Activated naive CD8-positive, alpha-beta T cell treated with anti-CD3 and anti-CD28 coated beads, Interleukin-2, amount 50 U/mL, for 24 hours (primary cell): ENCODE measurements at regions not wholly inside any gene's neighbourhood (a gene's known extent, or its start where the extent isn't known, plus 50 kb on each side); places are given as distances from the start of the nearest gene placed in this dataset.
A peak's percentile ranks its signal among the peaks of the same experiment; 100 is the strongest.

ENCODE experiments used
- ATAC-seq: fragments of 150-1000 bp; cut with Tn5 transposase; one replicate; pipeline ENCODE4 v1.10.0; 2021
- DNase-seq: peaks from one replicate; pipeline ENCODE4 v3.0.0; 2021
- H3K27ac Mint-ChIP-seq: one replicate; pipeline ENCODE4 v1.8.0; 2021; ENCODE audit warnings: mild to moderate bottlenecking, mixed read lengths
- H3K27me3 Mint-ChIP-seq: one replicate; pipeline ENCODE4 v1.8.0; 2021; ENCODE audit warnings: mixed read lengths
- H3K36me3 Mint-ChIP-seq: one replicate; pipeline ENCODE4 v1.8.0; 2021; ENCODE audit warnings: low read depth, mixed read lengths
- H3K4me1 Mint-ChIP-seq: one replicate; pipeline ENCODE4 v1.8.0; 2021; ENCODE audit warnings: mixed read lengths
- H3K4me3 Mint-ChIP-seq: one replicate; pipeline ENCODE4 v1.8.0; 2021; ENCODE audit warnings: mild to moderate bottlenecking, moderate library complexity, mixed read lengths
- H3K9me3 Mint-ChIP-seq: one replicate; pipeline ENCODE4 v1.8.0; 2021; ENCODE audit warnings: mixed read lengths

GRCh38 chr16:14366974-14367707 is 262.9 kb downstream of the PARN start:
- H3K27me3 Mint-ChIP-seq, result no peaks in the 10 kb centered on the region
- no peak overlapping the region for H3K27ac Mint-ChIP-seq
- DNase-seq (no peak), ATAC-seq (no peak)
- H3K9me3 Mint-ChIP-seq, result no peaks in the 10 kb centered on the region
- H3K4me1 Mint-ChIP-seq, result no peaks in the 10 kb centered on the region
- no peaks in the 10 kb centered on the region for H3K36me3 Mint-ChIP-seq
- H3K4me3 Mint-ChIP-seq, result no peak overlapping the region

- no peak overlapping the region for H3K4me3 Mint-ChIP-seq
- H3K4me1 Mint-ChIP-seq, result no peaks in the 10 kb centered on the region
- H3K9me3 Mint-ChIP-seq, result no peaks in the 10 kb centered on the region
- no peaks in the 10 kb centered on the region for H3K27me3 Mint-ChIP-seq
- no peak overlapping the region for H3K27ac Mint-ChIP-seq
- no peak for ATAC-seq
- H3K36me3 Mint-ChIP-seq, result no peaks in the 10 kb centered on the region
- DNase-seq, result no peak
These were observed 263.6 kb downstream of the PARN start for GRCh38 chr16:14366447-14366846.

DNA sequence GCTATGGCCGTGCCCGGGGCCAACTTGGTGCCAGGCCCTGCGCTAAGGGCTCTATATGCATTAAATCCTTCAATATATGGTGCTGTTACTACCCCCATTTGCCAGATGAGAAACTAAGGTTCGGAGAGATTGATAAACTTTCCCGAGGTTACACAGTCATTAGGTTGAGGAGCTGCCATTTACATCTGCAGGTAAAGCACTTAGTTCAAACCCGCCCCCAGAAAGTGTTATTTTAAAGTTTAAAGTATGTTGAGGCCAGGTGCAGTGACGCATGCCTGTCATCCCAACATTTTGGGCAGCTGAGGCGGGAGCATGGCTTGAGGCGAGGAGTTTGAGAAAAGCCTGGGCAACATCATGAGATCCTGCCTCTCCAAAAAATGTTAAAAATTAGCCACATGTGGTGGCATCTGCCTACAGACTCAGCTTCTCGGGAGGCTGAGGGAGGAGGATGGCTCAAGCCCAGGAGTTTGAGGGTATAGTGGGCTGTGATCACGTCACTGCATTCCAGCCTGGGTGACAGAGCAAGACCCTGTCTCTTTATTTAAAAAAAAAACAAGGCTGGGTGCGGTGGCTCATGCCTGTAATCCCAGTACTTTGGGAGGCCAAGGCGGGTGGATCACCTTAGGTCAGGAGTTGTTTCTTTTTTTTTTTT is 264.7 kb downstream of the PARN start:
- no peak overlapping the region for H3K27ac Mint-ChIP-seq
- H3K9me3 Mint-ChIP-seq, result no peaks in the 10 kb centered on the region
- DNase-seq, result no peak
- no peaks in the 10 kb centered on the region for H3K36me3 Mint-ChIP-seq
- no peak for ATAC-seq
- H3K4me1 Mint-ChIP-seq, result no peaks in the 10 kb centered on the region
- H3K27me3 Mint-ChIP-seq, result peaks cover 3% of the 10 kb centered on the region
- no peak overlapping the region for H3K4me3 Mint-ChIP-seq

DNA sequence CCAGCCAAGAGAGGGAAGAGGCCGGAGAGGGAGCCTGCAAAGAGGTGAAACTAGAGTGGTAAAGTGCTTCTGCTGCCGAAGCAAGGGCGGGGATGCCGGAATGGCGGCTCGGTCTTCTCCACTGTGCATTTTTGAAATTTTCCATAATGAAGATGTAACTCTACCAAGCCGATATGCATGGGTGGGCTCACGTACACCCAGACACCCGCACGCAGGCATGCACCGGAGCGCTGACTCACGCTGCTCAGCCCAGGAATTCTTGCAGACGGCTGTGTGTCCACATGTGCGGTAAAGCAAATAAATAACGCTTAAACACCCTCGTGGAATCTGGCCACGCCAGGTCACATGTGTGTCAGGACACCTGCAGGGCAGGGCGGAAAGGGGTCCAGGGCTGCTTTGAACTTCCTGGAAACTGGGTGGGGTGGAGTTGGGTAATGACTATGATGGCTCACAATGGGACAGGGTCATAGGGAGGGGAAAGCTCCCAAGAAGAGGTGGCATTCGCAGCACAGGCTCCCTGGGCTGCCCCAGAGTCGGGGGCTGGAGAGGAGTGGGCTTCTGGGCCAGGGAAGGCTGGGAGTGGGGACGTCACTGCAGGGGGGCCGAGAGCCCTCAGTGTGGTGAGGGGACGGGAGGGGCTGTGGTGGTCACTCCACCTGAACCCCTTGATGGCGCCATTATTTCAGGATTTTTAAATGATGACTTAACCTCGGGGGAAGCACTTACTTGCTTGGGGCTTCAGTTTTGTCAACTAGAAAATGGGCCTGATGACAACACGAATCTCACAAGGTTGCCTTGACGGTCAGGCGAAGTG is 265.5 kb downstream of the PARN start:
- Mint-ChIP-seq H3K36me3 (no peaks in the 10 kb centered on the region), H3K9me3 (no peaks in the 10 kb centered on the region), H3K4me3 (no peak overlapping the region), H3K27ac (no peak overlapping the region), H3K27me3 (peaks cover 3% of the 10 kb centered on the region), H3K4me1 (no peaks in the 10 kb centered on the region)
- DNase-seq (no peak), ATAC-seq (no peak)

DNA sequence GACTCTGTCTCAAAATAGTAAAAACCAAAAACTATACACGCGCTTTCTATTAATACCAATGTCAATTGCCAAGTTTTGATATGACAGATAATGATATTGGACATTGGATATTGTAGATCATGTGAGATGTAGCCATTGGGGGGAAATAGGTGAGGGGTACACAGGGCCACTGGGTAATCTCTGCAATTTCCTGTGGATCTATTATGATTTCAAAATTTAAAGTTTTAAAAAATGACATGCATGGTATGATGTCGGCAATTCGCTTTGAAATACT is 266.0 kb downstream of the PARN start:
- no peak overlapping the region for H3K4me3 Mint-ChIP-seq
- no peaks in the 10 kb centered on the region for H3K4me1 Mint-ChIP-seq
- no peak for ATAC-seq
- no peak overlapping the region for H3K27ac Mint-ChIP-seq
- DNase-seq, result no peak
- H3K36me3 Mint-ChIP-seq, result no peaks in the 10 kb centered on the region
- peaks cover 3% of the 10 kb centered on the region for H3K27me3 Mint-ChIP-seq
- no peaks in the 10 kb centered on the region for H3K9me3 Mint-ChIP-seq

GRCh38 chr16:14362774-14363371 is 267.2 kb downstream of the PARN start:
- H3K4me1 Mint-ChIP-seq, result no peaks in the 10 kb centered on the region
- DNase-seq (no peak), ATAC-seq (no peak)
- H3K27me3 Mint-ChIP-seq, result peaks cover 3% of the 10 kb centered on the region
- no peak overlapping the region for H3K4me3 Mint-ChIP-seq
- H3K36me3 Mint-ChIP-seq, result no peaks in the 10 kb centered on the region
- H3K9me3 Mint-ChIP-seq, result no peaks in the 10 kb centered on the region
- H3K27ac Mint-ChIP-seq, result no peak overlapping the region

- Mint-ChIP-seq H3K9me3 (no peaks in the 10 kb centered on the region), H3K36me3 (no peaks in the 10 kb centered on the region), H3K27me3 (peaks cover 4% of the 10 kb centered on the region), H3K4me3 (no peak overlapping the region), H3K4me1 (no peaks in the 10 kb centered on the region), H3K27ac (no peak overlapping the region)
- DNase-seq, result no peak
- ATAC-seq, result peak; percentile 24
These were observed 269.6 kb downstream of the PARN start for GRCh38 chr16:14360326-14361037.

DNA sequence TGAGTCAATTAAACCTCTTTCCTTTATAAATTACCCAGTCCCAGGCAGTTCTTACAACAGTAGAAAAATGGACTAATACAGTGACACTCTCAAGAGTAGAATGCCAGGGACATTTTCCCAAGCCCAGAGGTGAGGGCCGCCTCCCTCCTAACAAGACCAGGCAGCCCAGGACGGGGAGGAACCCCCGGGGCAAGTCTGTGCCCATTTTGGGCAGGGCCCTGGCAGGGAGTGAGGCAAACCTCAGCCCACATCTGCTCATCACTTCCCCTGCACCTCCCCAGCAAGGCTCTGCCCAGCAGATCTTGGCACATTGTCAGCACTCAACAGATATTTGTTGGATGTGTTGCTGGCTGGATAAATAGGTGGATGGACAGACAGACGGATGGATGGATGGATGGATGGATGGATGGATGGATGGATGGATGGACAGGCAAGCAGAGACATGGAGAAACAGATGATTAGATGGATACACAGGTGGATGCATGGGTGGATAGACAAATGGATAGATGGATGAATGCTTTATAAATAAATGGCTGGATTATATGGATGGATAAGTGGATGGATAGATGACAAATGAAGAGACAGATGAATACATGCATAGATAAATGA is 271.3 kb downstream of the PARN start:
- no peak overlapping the region for H3K27ac Mint-ChIP-seq

GRCh38 chr16:14357328-14357727 is 272.7 kb downstream of the PARN start:
- Mint-ChIP-seq H3K36me3 (no peaks in the 10 kb centered on the region), H3K4me3 (no peak overlapping the region), H3K4me1 (peaks cover 7% of the 10 kb centered on the region), H3K27ac (no peak overlapping the region), H3K9me3 (no peaks in the 10 kb centered on the region), H3K27me3 (peaks cover 9% of the 10 kb centered on the region)
- ATAC-seq, result no peak
- DNase-seq, result no peak

More for the DNA sequence above, 271.3 kb downstream of the PARN start:
- no peaks in the 10 kb centered on the region for H3K9me3 Mint-ChIP-seq
- no peaks in the 10 kb centered on the region for H3K36me3 Mint-ChIP-seq
- H3K27me3 Mint-ChIP-seq, result peaks cover 5% of the 10 kb centered on the region
- ATAC-seq (no peak), DNase-seq (no peak)
- H3K4me1 Mint-ChIP-seq, result peaks cover 7% of the 10 kb centered on the region
- H3K4me3 Mint-ChIP-seq, result no peak overlapping the region

GRCh38 chr16:14356064-14356463 is 274.0 kb downstream of the PARN start:
- Mint-ChIP-seq H3K27ac (no peak overlapping the region), H3K27me3 (peaks cover 6% of the 10 kb centered on the region), H3K4me3 (no peak overlapping the region), H3K9me3 (no peaks in the 10 kb centered on the region), H3K36me3 (no peaks in the 10 kb centered on the region), H3K4me1 (peaks cover 7% of the 10 kb centered on the region)
- ATAC-seq (no peak), DNase-seq (no peak)

DNA sequence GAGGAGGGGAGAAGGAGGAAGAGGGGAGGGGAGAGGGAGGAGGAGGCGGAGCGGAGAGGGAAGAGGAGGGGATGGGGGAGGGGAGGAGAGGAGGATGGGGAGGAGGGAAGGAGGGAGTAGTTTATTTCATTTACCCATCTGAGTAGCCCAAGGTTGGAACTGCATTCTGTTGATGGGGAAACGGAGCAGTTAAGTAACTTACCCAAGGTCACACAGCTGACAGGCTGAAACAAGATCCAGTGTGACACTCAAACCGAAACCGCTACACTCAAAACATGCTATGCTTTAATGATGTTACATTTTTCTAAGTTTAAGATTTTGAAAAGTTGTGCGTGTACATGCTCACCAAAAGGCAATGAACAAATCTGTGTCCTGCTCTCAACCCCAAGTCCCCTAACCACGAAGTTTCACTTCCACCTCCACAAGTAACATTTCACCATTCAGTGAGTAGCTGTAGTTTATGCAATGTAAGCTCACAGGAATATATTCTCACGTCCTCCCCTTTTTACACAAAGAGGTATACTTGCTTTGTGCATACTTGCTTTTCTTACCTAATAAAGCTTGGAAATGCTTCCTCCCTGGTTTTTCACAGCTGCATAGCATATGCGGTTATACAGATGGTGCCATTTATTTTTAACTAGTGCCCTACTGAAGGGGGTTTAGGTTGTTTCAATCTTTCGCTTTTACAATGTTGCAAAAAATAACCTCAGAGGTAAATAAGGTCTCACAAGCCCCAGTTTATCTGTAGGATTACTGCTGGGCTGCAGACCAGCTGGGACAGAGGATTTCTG is 275.3 kb downstream of the PARN start:
- peak; percentile 23 for DNase-seq
- H3K9me3 Mint-ChIP-seq, result no peaks in the 10 kb centered on the region

DNA sequence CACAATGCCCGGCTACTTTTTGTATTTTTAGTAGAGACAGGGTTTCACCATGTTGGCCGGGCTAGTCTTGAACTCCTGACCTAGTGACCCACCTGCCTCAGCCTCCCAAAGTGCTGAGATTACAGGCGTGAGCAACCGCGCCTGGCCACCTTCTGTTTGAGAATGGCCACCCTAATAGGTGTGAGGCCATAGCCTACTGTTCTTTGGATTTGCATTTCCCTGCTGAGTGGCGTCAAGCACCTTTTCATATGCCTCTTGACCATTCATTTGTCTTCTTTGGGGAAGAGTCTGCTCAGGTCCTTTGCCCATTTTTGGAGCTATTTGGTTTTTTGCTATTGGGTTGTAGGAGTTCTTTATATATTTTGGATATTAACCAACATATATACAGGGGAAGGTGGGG is 276.7 kb downstream of the PARN start:
- no peak overlapping the region for H3K4me3 Mint-ChIP-seq
- H3K27me3 Mint-ChIP-seq, result peaks cover 5% of the 10 kb centered on the region
- no peak for DNase-seq
- H3K4me1 Mint-ChIP-seq, result peaks cover 7% of the 10 kb centered on the region
- H3K27ac Mint-ChIP-seq, result no peak overlapping the region
- no peaks in the 10 kb centered on the region for H3K9me3 Mint-ChIP-seq
- H3K36me3 Mint-ChIP-seq, result no peaks in the 10 kb centered on the region
- no peak for ATAC-seq

More for the DNA sequence above, 275.3 kb downstream of the PARN start:
- no peak overlapping the region for H3K4me3 Mint-ChIP-seq
- H3K4me1 Mint-ChIP-seq, result peaks cover 7% of the 10 kb centered on the region
- ATAC-seq, result peak; percentile 88
- no peak overlapping the region for H3K27ac Mint-ChIP-seq
- peaks cover 5% of the 10 kb centered on the region for H3K27me3 Mint-ChIP-seq
- H3K36me3 Mint-ChIP-seq, result no peaks in the 10 kb centered on the region

DNA sequence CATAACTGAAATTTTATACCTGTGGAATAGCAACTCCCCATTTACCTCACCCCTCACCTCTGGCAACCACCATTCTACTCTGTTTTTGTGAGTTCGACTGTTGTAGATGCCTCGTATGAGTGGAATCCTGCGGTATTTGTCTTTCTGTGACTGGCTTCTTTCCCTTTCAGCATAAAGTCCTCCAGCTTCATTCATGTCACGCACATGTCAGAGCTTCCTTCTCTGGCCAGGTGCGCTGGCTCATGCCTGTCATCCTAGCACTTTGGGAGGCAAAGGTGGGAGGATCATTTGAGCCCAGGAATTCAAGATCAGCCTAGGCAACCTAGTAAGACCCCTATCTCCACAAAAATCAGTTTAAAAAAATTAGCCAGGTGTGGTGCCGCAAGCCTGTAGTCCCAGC is 278.4 kb downstream of the PARN start:
- no peak overlapping the region for H3K27ac Mint-ChIP-seq
- DNase-seq, result no peak
- no peaks in the 10 kb centered on the region for H3K36me3 Mint-ChIP-seq
- ATAC-seq, result no peak
- H3K4me3 Mint-ChIP-seq, result no peak overlapping the region
- peaks cover 5% of the 10 kb centered on the region for H3K27me3 Mint-ChIP-seq
- H3K9me3 Mint-ChIP-seq, result no peaks in the 10 kb centered on the region
- peaks cover 7% of the 10 kb centered on the region for H3K4me1 Mint-ChIP-seq
